ENCODE measurements at regions not wholly inside any gene's neighbourhood (a gene's known extent, or its start where the extent isn't known, plus 50 kb on each side); places are given as distances from the start of the nearest gene placed in this dataset.

DNA sequence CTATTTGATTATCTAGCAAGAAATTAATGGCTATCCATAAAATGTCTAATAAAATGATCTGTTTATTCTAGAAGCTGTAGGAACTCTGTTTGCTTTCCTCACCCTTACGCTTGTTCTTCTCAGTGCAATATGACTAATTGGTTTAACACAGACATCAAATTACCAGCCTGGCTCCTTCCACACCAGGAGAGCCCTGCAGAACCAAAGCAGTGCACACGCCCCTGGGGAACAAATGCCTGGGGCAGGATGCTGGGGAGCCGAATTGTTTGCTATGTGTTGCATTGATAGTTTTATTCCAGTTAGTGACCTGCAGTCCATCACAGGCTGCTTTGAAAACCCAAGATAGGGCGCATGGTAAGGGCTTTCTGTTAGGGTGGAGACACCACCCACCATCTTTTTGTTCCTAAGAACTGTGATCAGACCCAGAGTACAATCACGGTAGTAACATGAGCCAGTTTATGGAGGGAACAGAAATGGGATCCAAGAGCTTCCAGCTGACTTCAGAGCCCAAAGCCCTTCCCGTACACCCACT lies 126.4 kb upstream of the CD93 start:
- Histone ChIP-seq H3K4me1 (replicated peaks) (no peaks in the 10 kb centered on the region), H3K9me3 (no peaks in the 10 kb centered on the region), H3K27me3 (replicated peaks; ENCODE audit: insufficient read depth) (no peaks in the 10 kb centered on the region), H3K27ac (no peak overlapping the region), H3K36me3 (no peaks in the 10 kb centered on the region), H3K4me3 (no peak overlapping the region)
- DNase-seq (ENCODE audit: low spot score) = no peak
- WGBS = 30% methylated on average over 6 of the region's 6 CpGs
- TF ChIP-seq, protein P1, sequence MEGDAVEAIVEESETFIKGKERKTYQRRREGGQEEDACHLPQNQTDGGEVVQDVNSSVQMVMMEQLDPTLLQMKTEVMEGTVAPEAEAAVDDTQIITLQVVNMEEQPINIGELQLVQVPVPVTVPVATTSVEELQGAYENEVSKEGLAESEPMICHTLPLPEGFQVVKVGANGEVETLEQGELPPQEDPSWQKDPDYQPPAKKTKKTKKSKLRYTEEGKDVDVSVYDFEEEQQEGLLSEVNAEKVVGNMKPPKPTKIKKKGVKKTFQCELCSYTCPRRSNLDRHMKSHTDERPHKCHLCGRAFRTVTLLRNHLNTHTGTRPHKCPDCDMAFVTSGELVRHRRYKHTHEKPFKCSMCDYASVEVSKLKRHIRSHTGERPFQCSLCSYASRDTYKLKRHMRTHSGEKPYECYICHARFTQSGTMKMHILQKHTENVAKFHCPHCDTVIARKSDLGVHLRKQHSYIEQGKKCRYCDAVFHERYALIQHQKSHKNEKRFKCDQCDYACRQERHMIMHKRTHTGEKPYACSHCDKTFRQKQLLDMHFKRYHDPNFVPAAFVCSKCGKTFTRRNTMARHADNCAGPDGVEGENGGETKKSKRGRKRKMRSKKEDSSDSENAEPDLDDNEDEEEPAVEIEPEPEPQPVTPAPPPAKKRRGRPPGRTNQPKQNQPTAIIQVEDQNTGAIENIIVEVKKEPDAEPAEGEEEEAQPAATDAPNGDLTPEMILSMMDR (IDR thresholded peaks at IDR 0.05) = no peak
- TF ChIP-seq POLR2AphosphoS5 (IDR thresholded peaks at IDR 0.05) (no peak), POLR2A (IDR thresholded peaks at IDR 0.05) (no peak)
- intact Hi-C loops (cut with DNase I) = no loop called here

DNA sequence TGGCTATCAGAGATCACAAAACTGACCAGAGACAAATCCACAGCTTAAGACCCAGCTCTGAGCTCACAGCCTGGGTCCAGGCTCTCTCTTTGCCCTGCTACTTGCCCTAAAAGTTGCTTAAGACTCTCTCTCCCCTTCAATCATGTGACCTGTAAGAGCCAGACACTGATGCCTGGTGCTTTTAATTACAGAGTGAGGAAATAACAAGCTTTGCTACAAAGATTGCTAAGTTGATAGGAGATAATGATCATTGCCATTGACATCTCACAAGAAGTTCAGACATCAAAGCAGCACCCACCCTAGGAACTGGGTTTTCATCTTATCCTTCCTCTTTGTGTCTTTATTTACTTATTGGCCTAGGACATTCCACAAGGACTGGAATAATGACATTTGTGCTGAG lies 125.9 kb upstream of the CD93 start:
- no peaks in the 10 kb centered on the region for H3K4me1 ChIP-seq (replicated peaks)
- no peak for DNase-seq (ENCODE audit: low spot score)
- intact Hi-C loops (cut with DNase I) = no loop called here
- H3K4me3 ChIP-seq = no peak overlapping the region
- no peak overlapping the region for H3K27ac ChIP-seq
- no peaks in the 10 kb centered on the region for H3K27me3 ChIP-seq (replicated peaks; ENCODE audit: insufficient read depth)
- no peaks in the 10 kb centered on the region for H3K9me3 ChIP-seq
- TF ChIP-seq POLR2AphosphoS5 (IDR thresholded peaks at IDR 0.05) = no peak
- TF ChIP-seq, protein P1 (IDR thresholded peaks at IDR 0.05) = no peak
- TF ChIP-seq POLR2A (IDR thresholded peaks at IDR 0.05) = no peak
- no peaks in the 10 kb centered on the region for H3K36me3 ChIP-seq

DNA sequence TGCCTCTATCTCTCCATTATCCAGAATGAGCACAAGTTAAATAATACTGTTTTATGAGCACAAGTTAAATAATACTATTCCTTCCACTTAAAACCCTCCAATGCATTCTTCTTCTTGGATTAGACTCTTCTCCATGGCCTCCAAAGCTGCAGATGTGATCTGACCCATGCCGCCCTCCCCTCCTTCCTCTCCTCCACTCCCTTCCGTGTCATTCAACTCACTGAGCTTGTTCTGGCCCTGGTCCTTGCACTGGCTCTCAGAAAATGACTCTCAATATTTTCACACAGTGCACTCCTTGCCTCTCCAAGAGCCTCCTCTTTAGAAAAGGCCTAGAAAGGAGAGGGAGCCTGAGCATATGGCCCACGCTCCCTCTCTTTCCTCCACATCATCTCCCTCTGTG lies 125.0 kb upstream of the CD93 start:
- 92% methylated on average over 3 of the region's 3 CpGs for WGBS

DNA sequence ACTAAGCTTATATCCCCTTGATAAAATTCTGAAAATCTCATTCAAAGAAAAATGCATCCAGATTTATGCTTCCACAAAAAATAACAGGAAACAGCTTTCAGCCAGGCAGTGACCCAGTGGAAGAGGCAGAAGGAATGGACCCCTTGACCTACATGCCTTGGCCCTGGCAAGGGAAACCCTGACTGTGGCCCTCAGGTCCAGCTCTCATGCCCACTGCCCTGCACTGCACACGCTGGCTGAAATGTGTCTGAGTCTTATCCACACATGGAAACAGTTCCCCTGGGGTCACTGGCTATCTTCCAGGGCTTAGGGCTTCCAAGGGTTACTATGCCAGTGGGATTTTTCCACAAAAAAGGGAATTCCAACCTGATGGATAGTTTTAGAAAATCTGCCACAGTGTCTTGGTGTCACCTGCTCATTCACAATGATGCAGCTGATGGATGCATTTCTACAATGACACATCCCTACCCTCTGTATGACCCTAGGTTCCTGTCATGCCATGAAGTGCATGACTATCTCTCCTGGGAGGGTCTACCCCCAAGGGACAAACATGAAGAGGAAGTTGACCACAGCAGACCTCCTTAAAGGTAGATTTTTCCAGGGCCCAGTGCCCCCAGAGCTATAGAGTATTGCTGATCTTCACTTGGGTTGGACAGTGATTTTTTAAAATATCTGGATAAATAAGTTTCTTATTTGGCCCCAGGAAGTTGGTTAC lies 121.9 kb upstream of the CD93 start:
- Histone ChIP-seq H3K27me3 (replicated peaks; ENCODE audit: insufficient read depth) (no peaks in the 10 kb centered on the region), H3K27ac (no peak overlapping the region), H3K36me3 (no peaks in the 10 kb centered on the region), H3K9me3 (no peaks in the 10 kb centered on the region), H3K4me1 (replicated peaks) (peaks cover 23% of the 10 kb centered on the region), H3K4me3 (no peak overlapping the region)
- no peak for DNase-seq (ENCODE audit: low spot score)
- 100% methylated on average over 1 of the region's 1 CpG for WGBS
- intact Hi-C loops (cut with DNase I) = no loop called here
- TF ChIP-seq POLR2A (IDR thresholded peaks at IDR 0.05) = no peak
- no peak for TF ChIP-seq POLR2AphosphoS5 (IDR thresholded peaks at IDR 0.05)
- TF ChIP-seq, protein P1 (IDR thresholded peaks at IDR 0.05) = no peak

More for the DNA sequence above, 125.0 kb upstream of the CD93 start:
- Histone ChIP-seq H3K27ac (no peak overlapping the region), H3K36me3 (no peaks in the 10 kb centered on the region), H3K9me3 (no peaks in the 10 kb centered on the region), H3K4me1 (replicated peaks) (peaks cover 8% of the 10 kb centered on the region), H3K4me3 (no peak overlapping the region), H3K27me3 (replicated peaks; ENCODE audit: insufficient read depth) (no peaks in the 10 kb centered on the region)
- no peak for DNase-seq (ENCODE audit: low spot score)
- TF ChIP-seq, protein P1 (IDR thresholded peaks at IDR 0.05) = no peak
- TF ChIP-seq POLR2A (IDR thresholded peaks at IDR 0.05) (no peak), POLR2AphosphoS5 (IDR thresholded peaks at IDR 0.05) (no peak)
- intact Hi-C loops (cut with DNase I) = no loop called here

DNA sequence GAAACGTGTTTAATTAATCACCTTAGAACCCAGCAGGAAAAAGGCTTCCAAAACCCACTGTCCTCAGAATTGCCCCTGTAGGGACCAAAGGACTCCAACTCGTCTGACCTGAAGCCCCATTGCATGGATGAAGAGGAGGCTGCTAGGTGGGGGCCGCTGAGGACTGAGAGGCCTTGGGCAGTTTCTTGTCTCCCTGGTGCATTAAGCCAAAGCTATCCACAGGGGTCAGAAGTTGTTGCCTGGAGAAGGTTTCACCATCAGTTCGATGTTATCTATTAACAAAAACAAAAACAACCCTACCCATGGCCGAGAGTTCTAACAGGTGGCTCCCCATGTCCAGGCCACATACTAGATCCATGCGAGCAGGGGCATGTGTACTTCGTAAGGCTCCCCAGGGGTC lies 120.9 kb upstream of the CD93 start:
- TF ChIP-seq, protein P1 (IDR thresholded peaks at IDR 0.05) = no peak
- TF ChIP-seq POLR2AphosphoS5 (IDR thresholded peaks at IDR 0.05) = no peak
- TF ChIP-seq POLR2A (IDR thresholded peaks at IDR 0.05) = no peak
- no peak for DNase-seq (ENCODE audit: low spot score)
- intact Hi-C loops (cut with DNase I) = no loop called here
- Histone ChIP-seq H3K4me1 (replicated peaks) (peaks cover 23% of the 10 kb centered on the region), H3K36me3 (no peaks in the 10 kb centered on the region), H3K27ac (no peak overlapping the region), H3K9me3 (no peaks in the 10 kb centered on the region), H3K4me3 (no peak overlapping the region), H3K27me3 (replicated peaks; ENCODE audit: insufficient read depth) (no peaks in the 10 kb centered on the region)
- WGBS = 97% methylated on average over 7 of the region's 7 CpGs
